Panc1 (cell line): ENCODE measurements at regions not wholly inside any gene's neighbourhood (a gene's known extent, or its start where the extent isn't known, plus 50 kb on each side); places are given as distances from the start of the nearest gene placed in this dataset.

Experiments used
- ATAC-seq: fragments of 200-7000 bp; cut with Tn5 transposase; 2 replicates; pipeline ENCODE4 v1.9.1; 2020; ENCODE audit warnings: mild to moderate bottlenecking, moderate library complexity
- BruUV-seq: library from RNA; stranded (reverse); fragments of 400-500 nt; replicated peaks from 2 replicates; lab custom pipeline; 2021; lab: Mats Ljungman, UMichigan
- CTCF ChIA-PET: fragments of 300-600 bp; sonication (Branson Sonifier 250); formaldehyde crosslinking; loops from one replicate; lab custom pipeline; 2022; ENCODE audit warnings: antibody characterized with exemption; lab: Charles Lee
- POLR2A ChIA-PET: fragments of 300-600 bp; sonication (Branson Sonifier 250); formaldehyde crosslinking; loops from one replicate; lab custom pipeline; 2022; ENCODE audit warnings: antibody characterized with exemption; lab: Charles Lee
- DNase-seq: peaks from one replicate; pipeline ENCODE4 v3.0.0-alpha.2; 2010; ENCODE audit warnings: low read depth, low spot score
- H3K27ac ChIP-seq: 2 replicates; pipeline ENCODE4 v1.5.1; 2011; ENCODE audit warnings: mild to moderate bottlenecking, low read length, inconsistent platforms
- H3K27me3 ChIP-seq: fragments of 200-500 bp; sonication (Bioruptor generic); 2 replicates; pipeline ENCODE4 v1.6.0; 2014; ENCODE audit warnings: low read length, inconsistent platforms; ENCODE audit not compliant: control insufficient read depth, insufficient read depth
- H3K36me3 ChIP-seq: fragments of 200-500 bp; sonication (Bioruptor generic); 2 replicates; pipeline ENCODE4 v1.5.1; 2014; ENCODE audit warnings: inconsistent platforms, mild to moderate bottlenecking, low read length, moderate library complexity; ENCODE audit not compliant: control insufficient read depth, insufficient read depth
- H3K4me1 ChIP-seq: 2 replicates; pipeline ENCODE4 v1.5.1; 2011; ENCODE audit warnings: inconsistent platforms, mild to moderate bottlenecking, low read length, moderate library complexity; ENCODE audit not compliant: control insufficient read depth, insufficient read depth
- H3K4me3 ChIP-seq, 2 experiments: 2 replicates each; pipeline ENCODE4 v1.5.1; 2011 to 2012; ENCODE audit warnings: low read depth in 2 of 2, low read length in 2 of 2, mild to moderate bottlenecking in 2 of 2, inconsistent platforms in 1 of 2, moderate library complexity in 1 of 2
- H3K9me3 ChIP-seq: fragments of 200-500 bp; sonication (Bioruptor generic); 2 replicates; pipeline ENCODE4 v1.5.1; 2014; ENCODE audit warnings: low read depth, mild to moderate bottlenecking, inconsistent platforms, low read length, moderate library complexity; ENCODE audit not compliant: control insufficient read depth, insufficient read depth
- POLR2AphosphoS5 ChIP-seq: IDR thresholded peaks from 2 replicates; pipeline ENCODE4 v1.6.1; 2012; ENCODE audit warnings: mild to moderate bottlenecking, low read depth, low read length, moderate library complexity
- SIN3A ChIP-seq: IDR thresholded peaks from 2 replicates; pipeline ENCODE4 v1.6.1; 2012; ENCODE audit warnings: low read depth, mild to moderate bottlenecking, low read length, moderate library complexity, borderline replicate concordance; ENCODE audit not compliant: insufficient read depth
- TCF7L2 ChIP-seq: IDR thresholded peaks from 2 replicates; pipeline ENCODE4 v1.6.1; 2011; ENCODE audit warnings: mild to moderate bottlenecking, low read depth, low read length, inconsistent platforms
- in situ Hi-C: cut with HindIII; loops from 2 replicates; pipeline ENCODE4 v1.10.0; 2016; ENCODE audit warnings: low sequenced_read_pairs, low pct_unique_long_range_greater_than_20kb
- intact Hi-C: fragments of 100-400 bp; cut with micrococcal nuclease; formaldehyde crosslinking; loops from one replicate; pipeline ENCODE4 v1.10.0; 2022; ENCODE audit not compliant: unreplicated experiment
- TF ChIP-seq, protein P1 (sequence below): fragments of 450-650 bp; IDR thresholded peaks from 2 replicates; pipeline ENCODE4 v1.5.1; 2017; ENCODE audit warnings: mild to moderate bottlenecking
- TF ChIP-seq, protein P2 (sequence below), 2 experiments: IDR thresholded peaks; 2 replicates each; pipeline ENCODE4 v1.6.1; 2011 to 2012; ENCODE audit warnings: low read depth in 2 of 2, control low read depth in 1 of 2, low read length in 1 of 2, mild to moderate bottlenecking in 1 of 2, moderate library complexity in 1 of 2; ENCODE audit not compliant: insufficient read depth in 1 of 2

DNA sequence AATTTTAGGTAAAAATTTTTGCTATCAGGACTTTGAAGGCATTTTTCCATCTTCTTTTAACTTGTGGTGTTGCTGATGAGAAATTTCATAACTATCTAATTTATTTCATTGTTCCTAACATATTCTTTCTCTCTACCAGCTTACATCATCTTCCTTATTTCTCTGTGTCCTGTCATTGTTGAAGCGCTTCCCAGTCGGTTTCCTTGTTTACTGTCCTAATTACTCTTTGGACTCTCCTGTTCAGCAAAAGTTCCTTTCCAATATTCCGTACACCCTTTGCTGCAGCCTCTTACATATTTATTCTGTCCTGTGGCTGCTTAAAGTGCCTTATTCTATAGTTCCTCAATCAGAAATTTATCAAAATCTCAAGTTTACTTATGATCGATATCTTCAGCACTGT lies 609.0 kb upstream of the FZD8 start:
- no peak for DNase-seq
- BruUV-seq, result no TSS peak
- no peak overlapping the region for H3K4me3 ChIP-seq
- no peaks in the 10 kb centered on the region for H3K36me3 ChIP-seq
- in situ Hi-C loops (no loop called here), intact Hi-C loops (no loop called here)
- no peak overlapping the region for H3K27ac ChIP-seq
- no peaks in the 10 kb centered on the region for H3K27me3 ChIP-seq
- ChIA-PET CTCF (no interaction called here), POLR2A (no interaction called here)
- ATAC-seq, result no peak
- TF ChIP-seq, protein P1, sequence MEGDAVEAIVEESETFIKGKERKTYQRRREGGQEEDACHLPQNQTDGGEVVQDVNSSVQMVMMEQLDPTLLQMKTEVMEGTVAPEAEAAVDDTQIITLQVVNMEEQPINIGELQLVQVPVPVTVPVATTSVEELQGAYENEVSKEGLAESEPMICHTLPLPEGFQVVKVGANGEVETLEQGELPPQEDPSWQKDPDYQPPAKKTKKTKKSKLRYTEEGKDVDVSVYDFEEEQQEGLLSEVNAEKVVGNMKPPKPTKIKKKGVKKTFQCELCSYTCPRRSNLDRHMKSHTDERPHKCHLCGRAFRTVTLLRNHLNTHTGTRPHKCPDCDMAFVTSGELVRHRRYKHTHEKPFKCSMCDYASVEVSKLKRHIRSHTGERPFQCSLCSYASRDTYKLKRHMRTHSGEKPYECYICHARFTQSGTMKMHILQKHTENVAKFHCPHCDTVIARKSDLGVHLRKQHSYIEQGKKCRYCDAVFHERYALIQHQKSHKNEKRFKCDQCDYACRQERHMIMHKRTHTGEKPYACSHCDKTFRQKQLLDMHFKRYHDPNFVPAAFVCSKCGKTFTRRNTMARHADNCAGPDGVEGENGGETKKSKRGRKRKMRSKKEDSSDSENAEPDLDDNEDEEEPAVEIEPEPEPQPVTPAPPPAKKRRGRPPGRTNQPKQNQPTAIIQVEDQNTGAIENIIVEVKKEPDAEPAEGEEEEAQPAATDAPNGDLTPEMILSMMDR, result no peak
- TF ChIP-seq TCF7L2 (no peak), SIN3A (no peak), POLR2AphosphoS5 (no peak)
- TF ChIP-seq, protein P2, sequence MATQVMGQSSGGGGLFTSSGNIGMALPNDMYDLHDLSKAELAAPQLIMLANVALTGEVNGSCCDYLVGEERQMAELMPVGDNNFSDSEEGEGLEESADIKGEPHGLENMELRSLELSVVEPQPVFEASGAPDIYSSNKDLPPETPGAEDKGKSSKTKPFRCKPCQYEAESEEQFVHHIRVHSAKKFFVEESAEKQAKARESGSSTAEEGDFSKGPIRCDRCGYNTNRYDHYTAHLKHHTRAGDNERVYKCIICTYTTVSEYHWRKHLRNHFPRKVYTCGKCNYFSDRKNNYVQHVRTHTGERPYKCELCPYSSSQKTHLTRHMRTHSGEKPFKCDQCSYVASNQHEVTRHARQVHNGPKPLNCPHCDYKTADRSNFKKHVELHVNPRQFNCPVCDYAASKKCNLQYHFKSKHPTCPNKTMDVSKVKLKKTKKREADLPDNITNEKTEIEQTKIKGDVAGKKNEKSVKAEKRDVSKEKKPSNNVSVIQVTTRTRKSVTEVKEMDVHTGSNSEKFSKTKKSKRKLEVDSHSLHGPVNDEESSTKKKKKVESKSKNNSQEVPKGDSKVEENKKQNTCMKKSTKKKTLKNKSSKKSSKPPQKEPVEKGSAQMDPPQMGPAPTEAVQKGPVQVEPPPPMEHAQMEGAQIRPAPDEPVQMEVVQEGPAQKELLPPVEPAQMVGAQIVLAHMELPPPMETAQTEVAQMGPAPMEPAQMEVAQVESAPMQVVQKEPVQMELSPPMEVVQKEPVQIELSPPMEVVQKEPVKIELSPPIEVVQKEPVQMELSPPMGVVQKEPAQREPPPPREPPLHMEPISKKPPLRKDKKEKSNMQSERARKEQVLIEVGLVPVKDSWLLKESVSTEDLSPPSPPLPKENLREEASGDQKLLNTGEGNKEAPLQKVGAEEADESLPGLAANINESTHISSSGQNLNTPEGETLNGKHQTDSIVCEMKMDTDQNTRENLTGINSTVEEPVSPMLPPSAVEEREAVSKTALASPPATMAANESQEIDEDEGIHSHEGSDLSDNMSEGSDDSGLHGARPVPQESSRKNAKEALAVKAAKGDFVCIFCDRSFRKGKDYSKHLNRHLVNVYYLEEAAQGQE (IDR thresholded peaks at IDR 0.05; ENCODE audit: insufficient read depth in 1 of 2, low read depth in 2 of 2, low read length in 1 of 2), result no peak
- no peaks in the 10 kb centered on the region for H3K4me1 ChIP-seq
- H3K9me3 ChIP-seq, result no peaks in the 10 kb centered on the region

DNA sequence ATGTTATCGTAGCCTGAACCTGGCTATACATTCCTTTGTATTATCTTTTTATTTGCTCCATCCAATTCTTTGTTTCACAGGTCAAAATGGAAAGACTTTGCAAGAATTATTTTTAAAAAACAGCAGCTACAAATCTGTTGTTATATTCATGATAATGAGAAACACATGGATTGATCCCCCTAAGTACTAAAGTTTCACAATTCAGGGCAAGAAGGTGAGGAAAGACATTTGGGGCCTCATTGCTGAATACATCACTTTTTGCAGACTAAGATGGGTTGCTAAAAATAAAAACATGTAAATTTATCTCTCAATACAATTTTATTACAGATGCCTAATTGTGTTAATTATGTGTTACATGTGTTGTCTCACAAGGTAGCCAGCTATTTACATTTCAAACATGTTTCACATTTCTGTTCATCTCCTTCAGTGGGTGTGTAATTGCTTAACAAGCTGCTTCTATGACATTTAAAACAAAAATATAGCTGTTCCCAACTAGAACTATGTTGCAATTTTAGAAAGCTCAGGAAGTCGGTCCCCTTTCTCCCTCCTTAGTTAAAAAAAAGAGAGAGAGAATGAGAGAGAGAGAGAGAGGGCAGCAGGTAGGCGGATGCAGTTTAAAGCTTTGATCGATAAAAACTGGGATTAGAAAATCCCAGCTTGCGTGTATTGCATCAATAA lies 606.3 kb upstream of the FZD8 start:
- in situ Hi-C loops, result no loop called here
- no peaks in the 10 kb centered on the region for H3K27me3 ChIP-seq
- BruUV-seq, result no TSS peak
- H3K4me3 ChIP-seq, result no peak overlapping the region
- no peaks in the 10 kb centered on the region for H3K4me1 ChIP-seq
- H3K27ac ChIP-seq, result no peak overlapping the region
- intact Hi-C loops, result no loop called here
- ChIA-PET CTCF (no interaction called here), POLR2A (interaction anchor here (0.6 kb wide), 1 partner anchor 489 kb away, joined by 3 read pairs; no protein-coding TSS in a partner anchor)
- ATAC-seq, result no peak
- no peaks in the 10 kb centered on the region for H3K9me3 ChIP-seq
- TF ChIP-seq SIN3A, result no peak
- TF ChIP-seq POLR2AphosphoS5, result no peak
- TF ChIP-seq, protein P2 (IDR thresholded peaks at IDR 0.05; ENCODE audit: insufficient read depth in 1 of 2, low read depth in 2 of 2, low read length in 1 of 2), result no peak
- TF ChIP-seq, protein P1, result no peak
- no peak for TF ChIP-seq TCF7L2
- H3K36me3 ChIP-seq, result no peaks in the 10 kb centered on the region
- no peak for DNase-seq
